HG03342 (cell line): ENCODE measurements at regions not wholly inside any gene's neighbourhood (a gene's known extent, or its start where the extent isn't known, plus 50 kb on each side); places are given as distances from the start of the nearest gene placed in this dataset.
"Not testable (repeated sequence)": the region's sequence is repeated elsewhere in the genome, so short reads cannot be mapped to it uniquely, and the experiment has no call there.

Experiments
- ATAC-seq: cut with Tn5 transposase; IDR thresholded peaks from one replicate; pipeline ENCODE4 v1.9.1; 2021; ENCODE audit warnings: mild to moderate bottlenecking, moderate library complexity; ENCODE audit not compliant: unreplicated experiment

GRCh38 chr7:106713452-106713851 is 52.5 kb upstream of the CCDC71L start:
- not testable (repeated sequence) for ATAC-seq

- ATAC-seq, result not testable (repeated sequence)
Measured at GRCh38 chr7:106714590-106715442, 53.9 kb upstream of the CCDC71L start.

DNA sequence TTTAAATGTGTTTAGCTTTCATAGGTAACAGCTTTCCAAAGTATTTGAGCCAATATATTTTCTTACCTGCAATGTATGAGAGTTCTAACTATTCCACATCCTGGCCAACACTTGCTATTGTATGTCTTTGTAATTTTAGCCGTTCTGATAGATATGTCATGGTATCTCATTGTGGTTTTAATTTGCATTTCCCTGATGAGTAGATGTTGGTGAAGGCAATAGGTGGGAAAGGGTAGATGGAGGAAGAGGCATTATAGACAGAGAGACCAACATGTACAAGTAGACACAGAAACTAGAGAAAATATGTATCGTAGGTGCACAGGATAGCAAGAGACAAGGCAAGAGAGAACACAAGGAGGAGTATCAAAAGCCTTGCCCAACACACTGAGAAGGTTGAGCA is 54.8 kb upstream of the CCDC71L start:
- no peak for ATAC-seq

- no peak for ATAC-seq
Measured at GRCh38 chr7:106717254-106717954, 56.4 kb upstream of the CCDC71L start.

DNA sequence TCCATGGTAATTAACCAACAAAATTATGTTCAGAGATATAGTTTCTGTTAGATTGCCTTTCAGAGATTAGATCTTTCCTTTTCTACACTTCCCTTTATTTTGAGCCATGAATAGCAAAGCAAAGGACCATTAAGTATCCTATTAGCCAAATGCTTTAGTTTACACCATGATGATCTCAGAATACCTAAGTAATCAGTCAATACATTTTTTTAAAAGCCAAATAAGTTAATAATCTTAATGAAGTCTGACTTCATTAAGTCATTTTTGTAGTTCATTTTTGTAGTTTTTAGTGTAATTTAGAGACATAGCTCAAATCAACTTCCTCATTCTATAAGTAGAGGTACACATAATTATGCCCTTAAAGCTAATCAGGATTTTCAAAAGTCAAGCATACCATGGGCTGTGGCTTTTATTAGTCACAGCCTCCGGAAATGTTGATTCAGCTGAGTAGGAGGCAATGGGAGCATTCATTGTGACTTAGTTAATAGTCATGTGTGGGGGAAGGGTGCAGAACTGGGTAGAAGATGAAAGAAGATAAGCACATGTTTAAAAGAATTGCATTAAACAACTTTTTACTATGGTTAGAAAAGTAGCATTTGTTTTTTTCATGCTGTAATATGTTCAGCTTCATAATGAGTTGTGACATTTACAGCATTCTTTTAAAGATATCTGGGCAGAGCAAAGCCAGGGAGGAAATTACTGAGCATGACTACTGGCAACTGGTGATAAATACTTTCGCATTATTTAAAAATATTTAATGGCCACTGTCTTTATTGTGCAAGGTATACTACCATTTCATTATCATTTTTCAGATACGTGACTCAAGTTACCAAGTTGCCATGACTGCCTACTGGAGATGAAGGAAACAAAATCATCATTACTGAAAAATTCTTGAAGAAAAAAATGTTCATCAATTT is 57.3 kb upstream of the CCDC71L start:
- peak; percentile 70 for ATAC-seq

DNA sequence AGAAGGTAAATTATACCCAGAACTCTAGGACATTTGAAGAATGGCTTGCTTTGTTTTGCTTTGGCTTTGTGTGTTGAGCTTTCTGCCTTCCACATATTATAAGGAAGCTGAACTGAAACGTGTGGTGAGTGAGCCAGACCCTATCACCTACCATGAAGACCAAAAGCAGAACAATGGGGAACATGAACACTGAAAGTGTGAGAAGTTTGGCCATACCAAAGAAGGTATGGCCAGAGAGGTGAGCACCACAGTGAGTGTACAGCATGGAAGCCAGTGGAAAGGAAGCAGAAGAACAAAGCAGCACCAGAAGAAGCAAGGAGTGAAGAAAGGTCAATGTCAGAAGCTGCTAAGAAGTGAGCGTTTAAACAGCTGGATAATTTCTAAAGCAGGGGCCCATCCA is 59.7 kb upstream of the CCDC71L start:
- peak; percentile 66 for ATAC-seq

- no peak for ATAC-seq
Measured at GRCh38 chr7:106721816-106722785, 61.1 kb upstream of the CCDC71L start.

GRCh38 chr7:106723398-106723797 is 62.4 kb upstream of the CCDC71L start:
- no peak for ATAC-seq

GRCh38 chr7:106729720-106730385 is 68.9 kb upstream of the CCDC71L start:
- ATAC-seq, result no peak

- peak; percentile 85 for ATAC-seq
Measured at GRCh38 chr7:106731187-106731586, 70.2 kb upstream of the CCDC71L start.

DNA sequence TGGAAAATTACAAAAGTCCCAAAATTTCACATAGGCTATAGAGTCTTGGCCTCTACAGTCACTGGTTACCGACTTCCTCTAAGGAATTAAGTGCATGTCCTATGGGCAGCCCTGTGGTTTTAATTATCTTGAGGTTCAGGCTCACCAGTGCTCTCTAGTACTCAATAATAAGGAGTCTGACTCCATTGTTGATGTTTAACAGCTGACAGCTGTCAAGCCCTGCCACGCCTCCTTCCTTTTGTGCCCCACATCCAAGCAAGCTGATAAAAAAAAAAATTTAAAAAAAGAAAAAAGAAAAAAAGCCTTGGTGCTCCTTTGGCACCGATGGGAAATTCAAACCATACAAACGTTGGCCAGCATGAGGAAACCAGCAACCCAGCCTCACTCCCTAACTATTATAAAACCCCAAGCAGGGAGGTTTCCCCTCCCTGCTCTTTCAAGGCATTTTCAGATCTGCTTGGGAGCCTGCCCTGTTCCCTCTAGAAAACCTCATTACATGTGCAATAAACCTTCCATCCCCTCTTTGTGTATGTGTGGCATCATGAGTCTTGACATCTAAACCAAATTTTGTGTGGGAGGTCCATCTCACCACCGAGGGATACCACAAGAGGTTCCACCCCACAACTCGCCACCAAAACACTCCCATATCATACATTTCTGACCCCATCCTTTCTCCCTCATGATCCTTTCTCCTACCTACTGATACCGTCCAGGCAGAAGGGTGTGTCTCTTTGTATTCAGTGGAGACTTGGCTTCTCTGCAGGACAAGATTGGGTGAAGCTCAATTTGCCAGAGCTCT is 70.9 kb upstream of the CCDC71L start:
- peak; percentile 12 for ATAC-seq

GRCh38 chr7:106735637-106736036 is 74.7 kb upstream of the CCDC71L start:
- ATAC-seq, result no peak

DNA sequence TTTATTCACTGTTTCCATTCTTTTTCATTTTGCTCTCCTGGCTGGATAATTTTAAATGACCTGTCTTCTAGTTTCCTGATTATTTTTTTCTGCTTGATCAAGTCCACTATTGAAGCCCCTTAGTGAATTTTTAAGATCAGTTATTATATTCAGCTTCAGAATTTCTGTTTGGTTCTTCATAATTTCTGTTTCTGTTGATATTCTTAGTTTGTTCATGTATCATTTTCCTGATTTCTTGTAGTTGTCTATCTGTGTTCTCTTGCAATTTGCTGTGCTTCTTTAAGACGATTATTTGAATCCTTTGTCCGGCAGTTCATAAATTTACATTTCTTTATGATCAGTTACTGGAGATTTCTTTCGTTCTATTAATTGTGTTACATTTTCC is 75.2 kb upstream of the CCDC71L start:
- no peak for ATAC-seq

- no peak for ATAC-seq
Measured at GRCh38 chr7:106736508-106737201, 75.7 kb upstream of the CCDC71L start.

DNA sequence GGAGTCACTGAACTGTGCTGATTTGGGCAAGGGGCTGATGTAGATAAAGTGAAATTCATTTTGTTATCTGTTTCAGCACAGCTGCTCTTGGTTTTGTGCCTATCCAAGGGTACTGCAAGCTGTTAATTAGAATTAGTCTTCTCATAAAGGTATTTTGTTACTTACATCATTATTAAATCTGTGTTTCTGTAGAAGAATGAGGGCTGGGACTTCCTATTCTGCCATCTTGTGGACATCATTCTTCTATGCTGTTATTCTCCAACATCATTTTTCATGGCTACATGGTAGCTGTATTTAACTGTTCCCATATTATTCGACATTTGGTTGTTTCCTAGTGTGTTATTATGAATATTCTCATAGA is 76.2 kb upstream of the CCDC71L start:
- no peak for ATAC-seq

DNA sequence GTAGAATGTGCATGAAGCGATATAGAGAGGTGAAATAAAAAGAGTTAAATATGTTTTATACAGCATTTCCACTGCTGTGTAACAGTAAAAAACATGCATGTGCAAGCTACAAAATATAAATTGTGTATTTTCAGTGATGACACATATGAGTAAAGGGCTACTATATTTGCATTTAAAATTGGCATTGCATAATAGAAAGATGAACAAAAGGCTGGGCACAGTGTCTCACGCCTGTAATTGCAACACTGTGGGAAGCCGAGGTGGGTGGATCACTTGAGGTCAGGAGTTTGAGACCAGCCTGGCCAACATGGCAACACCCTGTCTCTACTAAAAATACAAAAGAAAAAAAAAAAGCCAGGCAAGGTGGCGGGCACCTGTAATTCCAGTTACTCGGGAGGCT is 79.8 kb upstream of the CCDC71L start:
- ATAC-seq, result no peak

- no peak for ATAC-seq
Measured at GRCh38 chr7:106744563-106745091, 83.7 kb upstream of the CCDC71L start.

GRCh38 chr7:106747301-106747700 is 86.3 kb upstream of the CCDC71L start:
- not testable (repeated sequence) for ATAC-seq
